MM.1S (cell line): ENCODE measurements at regions not wholly inside any gene's neighbourhood (a gene's known extent, or its start where the extent isn't known, plus 50 kb on each side); places are given as distances from the start of the nearest gene placed in this dataset.

Source experiments
- EZH2 ChIP-seq: fragments of 300-600 bp; sonication (generic); optimal IDR thresholded peaks from 2 replicates; pipeline ENCODE3; 2017; ENCODE audit warnings: low read depth, mild to moderate bottlenecking, antibody characterized with exemption, low read length, mixed read lengths
- EZH2phosphoT487 ChIP-seq: fragments of 300-600 bp; sonication (generic); IDR thresholded peaks from 2 replicates; pipeline ENCODE4 v1.6.1; 2018; ENCODE audit warnings: antibody characterized with exemption, low read length
- TF ChIP-seq, protein P1 (sequence below): fragments of 300-600 bp; sonication (generic); IDR thresholded peaks from 2 replicates; pipeline ENCODE4 v1.5.1; 2016; ENCODE audit warnings: antibody characterized with exemption, low read length, mixed read lengths

DNA sequence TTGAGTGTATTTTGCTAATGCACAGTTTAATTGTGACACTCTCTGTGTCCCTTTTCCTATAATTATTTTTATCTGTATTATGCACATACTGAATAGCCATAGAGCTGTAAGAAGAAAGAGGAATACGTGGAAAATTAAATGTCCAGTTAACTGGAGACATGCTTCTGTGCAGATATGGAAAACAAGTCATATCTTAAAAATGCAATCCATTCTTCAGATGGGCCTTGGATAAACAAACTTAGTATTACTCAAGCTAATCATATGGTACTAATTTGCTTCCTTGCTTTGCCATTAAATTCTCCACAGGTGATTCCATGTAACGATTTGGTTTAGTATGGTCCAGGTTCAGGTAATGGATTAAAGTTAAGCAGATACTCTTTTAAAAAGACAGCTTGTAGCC lies 201.2 kb upstream of the CELF2 start:
- TF ChIP-seq, protein P1, sequence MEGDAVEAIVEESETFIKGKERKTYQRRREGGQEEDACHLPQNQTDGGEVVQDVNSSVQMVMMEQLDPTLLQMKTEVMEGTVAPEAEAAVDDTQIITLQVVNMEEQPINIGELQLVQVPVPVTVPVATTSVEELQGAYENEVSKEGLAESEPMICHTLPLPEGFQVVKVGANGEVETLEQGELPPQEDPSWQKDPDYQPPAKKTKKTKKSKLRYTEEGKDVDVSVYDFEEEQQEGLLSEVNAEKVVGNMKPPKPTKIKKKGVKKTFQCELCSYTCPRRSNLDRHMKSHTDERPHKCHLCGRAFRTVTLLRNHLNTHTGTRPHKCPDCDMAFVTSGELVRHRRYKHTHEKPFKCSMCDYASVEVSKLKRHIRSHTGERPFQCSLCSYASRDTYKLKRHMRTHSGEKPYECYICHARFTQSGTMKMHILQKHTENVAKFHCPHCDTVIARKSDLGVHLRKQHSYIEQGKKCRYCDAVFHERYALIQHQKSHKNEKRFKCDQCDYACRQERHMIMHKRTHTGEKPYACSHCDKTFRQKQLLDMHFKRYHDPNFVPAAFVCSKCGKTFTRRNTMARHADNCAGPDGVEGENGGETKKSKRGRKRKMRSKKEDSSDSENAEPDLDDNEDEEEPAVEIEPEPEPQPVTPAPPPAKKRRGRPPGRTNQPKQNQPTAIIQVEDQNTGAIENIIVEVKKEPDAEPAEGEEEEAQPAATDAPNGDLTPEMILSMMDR = no peak
- TF ChIP-seq EZH2phosphoT487 = no peak
- no peak for TF ChIP-seq EZH2
